Left kidney (tissue), 1 donor: ENCODE measurements at regions not wholly inside any gene's neighbourhood (a gene's known extent, or its start where the extent isn't known, plus 50 kb on each side); places are given as distances from the start of the nearest gene placed in this dataset.
A peak's percentile ranks its signal among the peaks of the same experiment; 100 is the strongest.
"Not testable (repeated sequence)": the region's sequence is repeated elsewhere in the genome, so short reads cannot be mapped to it uniquely, and the experiment has no call there.

Experiments used
- DNase-seq: peaks from one replicate; pipeline ENCODE4 v3.0.0-alpha.2; 2013

DNA sequence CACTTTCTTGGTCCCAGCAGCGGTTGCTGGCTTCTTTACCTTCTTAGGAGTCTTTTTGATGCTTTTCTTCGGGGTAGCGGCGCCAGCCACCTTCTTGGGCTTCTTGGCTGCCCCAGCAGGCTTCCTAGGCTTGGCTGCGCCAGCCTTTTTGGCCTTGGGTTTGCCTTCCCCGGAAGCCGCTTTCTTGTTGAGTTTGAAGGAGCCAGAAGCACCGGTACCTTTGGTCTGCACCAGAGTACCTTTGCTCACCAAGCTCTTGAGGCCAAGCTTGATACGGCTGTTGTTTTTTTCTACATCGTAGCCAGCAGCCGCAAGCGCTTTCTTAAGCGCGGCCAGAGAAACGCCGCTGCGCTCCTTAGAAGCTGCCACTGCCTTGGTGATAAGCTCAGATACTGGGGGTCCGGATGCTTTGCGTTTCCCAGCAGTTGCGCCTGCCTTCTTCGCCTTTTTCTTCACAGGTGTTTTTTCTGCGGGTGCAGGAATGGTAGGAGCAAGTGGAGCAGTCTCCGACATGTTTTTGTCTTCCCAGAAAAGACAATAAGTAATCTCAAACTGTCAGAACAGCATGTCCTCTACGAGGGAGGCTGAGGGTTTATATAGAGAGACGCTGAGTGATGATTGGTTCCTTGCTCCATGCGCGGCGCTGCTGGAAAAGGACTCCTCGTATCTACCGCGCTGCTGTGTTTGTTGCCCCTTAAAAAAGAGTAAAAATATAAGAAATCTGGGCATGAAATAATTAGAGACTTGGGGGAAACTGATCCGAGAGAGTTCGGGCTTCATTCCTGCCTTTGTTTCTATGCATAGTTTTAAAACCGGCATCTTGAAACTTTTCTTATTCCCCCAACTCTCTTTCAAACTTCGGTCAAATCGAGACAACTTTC, 130.3 kb upstream of the BTN3A2 start:
- DNase-seq = peak; percentile 97

DNA sequence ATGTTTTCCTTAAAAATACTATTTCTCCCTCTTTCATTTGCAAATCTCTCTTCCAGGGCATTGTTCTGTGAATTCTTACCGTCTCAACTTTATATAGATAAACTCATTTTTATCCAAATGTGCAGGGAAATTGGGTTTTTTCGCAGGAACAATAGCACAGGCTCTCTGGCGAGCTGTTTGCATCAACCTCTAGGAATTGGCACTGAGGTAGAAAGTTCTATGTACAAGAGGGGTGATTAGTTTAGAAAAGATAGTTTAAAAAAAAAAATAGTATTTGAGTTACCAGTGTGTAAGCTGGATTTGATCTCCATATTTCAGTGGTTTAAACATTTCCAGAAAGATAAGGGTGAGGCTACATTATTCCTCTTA, 129.7 kb upstream of the BTN3A2 start:
- no peak for DNase-seq

DNA sequence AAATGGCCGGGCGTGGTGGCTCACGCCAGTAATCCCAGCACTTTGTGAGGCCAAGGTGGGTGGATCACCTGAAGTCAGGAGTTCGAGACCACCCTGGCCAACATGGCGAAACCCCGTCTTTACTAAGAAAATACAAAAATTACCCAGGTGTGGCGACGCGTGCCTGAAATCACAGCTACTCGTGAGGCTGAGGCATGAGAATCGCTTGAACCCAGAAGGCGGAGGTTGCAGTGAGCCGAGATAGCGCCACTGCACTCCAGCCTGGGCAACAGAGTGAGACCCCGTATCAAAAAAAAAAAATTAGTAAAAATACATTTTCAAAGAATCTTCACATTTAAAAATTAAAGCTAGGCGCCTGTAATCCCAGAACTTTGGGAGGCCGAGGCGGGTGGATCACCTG, 125.6 kb upstream of the BTN3A2 start:
- DNase-seq = not testable (repeated sequence)

GRCh38 chr6:26240157-26241032, 124.6 kb upstream of the BTN3A2 start:
- peak; percentile 99 for DNase-seq

DNA sequence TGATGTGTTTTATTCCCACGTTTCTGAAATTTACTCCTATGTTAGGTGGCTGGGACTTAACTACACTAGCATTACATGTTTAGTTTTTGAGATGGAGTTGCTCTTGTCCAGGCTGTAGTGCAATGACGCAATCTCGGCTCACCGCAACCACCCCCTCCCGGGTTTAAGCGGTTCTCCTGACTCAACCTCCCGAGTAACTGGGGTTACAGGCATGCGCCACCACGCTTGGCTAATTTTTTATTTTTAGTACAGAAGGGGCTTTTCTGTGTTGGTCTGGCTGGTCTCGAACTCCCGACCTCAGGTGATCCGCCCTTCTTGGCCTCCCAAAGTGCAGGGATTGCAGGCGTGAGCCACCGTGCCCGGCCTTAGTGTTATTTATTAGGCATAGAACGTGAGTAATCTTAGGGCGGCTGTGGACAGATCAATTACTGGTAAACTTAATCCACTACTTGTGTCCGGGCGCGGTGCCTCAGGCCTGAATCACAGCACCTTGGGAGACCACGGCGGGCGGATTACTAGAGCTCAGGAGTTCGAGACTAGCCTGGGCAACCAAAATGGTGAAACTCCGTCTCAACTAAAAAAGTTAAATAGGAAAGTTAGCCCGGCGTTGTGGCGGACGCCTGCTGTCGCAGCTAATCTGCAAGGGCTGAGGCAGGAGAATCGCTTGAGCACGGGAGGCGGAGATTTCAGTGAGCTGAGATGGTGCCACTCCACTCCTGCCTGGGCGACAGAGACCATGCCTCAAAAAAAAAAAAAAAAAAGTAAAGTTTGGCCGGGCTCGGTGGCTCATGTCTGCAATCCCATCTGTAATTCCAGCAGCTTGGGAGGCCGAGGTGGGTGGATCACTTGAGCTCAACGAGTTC, 123.7 kb upstream of the BTN3A2 start:
- DNase-seq = peak; percentile 59

GRCh38 chr6:26243132-26243531, 121.9 kb upstream of the BTN3A2 start:
- DNase-seq = no peak

DNA sequence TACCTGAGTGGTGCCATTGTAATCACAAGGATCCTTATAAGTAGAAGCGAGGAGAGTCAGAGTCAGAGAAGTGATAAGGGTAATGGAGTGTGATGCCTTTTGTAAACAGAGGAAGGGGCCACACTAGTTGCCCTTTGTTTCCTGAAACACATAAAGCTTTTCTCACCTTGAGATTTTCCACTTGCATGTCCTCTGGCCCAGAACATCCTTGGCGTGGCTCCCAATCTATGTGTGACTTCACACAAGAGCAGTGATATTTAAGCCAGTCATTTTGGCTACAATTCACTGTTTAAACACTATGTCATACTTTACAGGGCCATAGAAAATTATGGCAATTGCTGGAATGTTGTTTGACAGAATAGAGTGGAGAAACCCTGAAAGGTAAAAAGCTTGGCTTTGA, 121.2 kb upstream of the BTN3A2 start:
- no peak for DNase-seq

DNA sequence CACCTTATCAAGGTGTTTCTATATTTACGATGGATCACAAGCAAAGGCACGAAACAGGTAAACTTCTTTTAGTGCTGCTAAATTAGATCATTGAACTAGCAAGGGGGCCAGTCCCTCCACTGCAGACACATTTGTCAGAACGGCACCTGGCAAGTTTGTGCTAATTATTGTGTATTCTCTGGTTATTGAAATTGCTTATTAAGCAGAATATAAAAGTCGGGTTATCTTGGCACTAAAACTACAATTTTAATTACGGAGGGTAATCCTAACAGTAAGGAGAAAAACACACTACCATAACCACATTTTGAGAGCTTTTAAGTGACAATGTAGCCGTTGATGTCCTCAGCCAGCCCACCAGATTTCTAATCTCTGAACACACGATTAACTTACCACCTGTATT, 118.9 kb upstream of the BTN3A2 start:
- DNase-seq = no peak

DNA sequence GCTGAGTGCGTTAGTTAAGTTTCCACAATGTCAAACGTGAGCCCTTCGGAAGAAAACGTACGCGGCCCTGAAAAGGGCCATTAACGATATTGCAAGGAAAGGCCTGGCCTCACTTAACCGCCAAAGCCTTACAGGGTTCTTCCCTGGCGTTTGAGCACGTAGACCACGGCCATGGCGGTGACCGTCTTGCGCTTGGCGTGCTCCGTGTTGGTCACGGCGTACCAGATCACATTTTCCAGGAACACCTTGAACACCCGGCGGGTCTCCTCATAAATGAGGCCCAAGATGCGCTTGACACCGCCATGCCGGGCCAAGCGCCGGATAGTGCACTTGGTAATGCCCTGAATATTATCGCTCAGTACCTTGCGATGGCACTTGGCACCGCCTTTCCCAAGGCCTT, 118.4 kb upstream of the BTN3A2 start:
- DNase-seq = no peak

- DNase-seq = no peak
These were observed 115.4 kb upstream of the BTN3A2 start for GRCh38 chr6:26249707-26249956.

DNA sequence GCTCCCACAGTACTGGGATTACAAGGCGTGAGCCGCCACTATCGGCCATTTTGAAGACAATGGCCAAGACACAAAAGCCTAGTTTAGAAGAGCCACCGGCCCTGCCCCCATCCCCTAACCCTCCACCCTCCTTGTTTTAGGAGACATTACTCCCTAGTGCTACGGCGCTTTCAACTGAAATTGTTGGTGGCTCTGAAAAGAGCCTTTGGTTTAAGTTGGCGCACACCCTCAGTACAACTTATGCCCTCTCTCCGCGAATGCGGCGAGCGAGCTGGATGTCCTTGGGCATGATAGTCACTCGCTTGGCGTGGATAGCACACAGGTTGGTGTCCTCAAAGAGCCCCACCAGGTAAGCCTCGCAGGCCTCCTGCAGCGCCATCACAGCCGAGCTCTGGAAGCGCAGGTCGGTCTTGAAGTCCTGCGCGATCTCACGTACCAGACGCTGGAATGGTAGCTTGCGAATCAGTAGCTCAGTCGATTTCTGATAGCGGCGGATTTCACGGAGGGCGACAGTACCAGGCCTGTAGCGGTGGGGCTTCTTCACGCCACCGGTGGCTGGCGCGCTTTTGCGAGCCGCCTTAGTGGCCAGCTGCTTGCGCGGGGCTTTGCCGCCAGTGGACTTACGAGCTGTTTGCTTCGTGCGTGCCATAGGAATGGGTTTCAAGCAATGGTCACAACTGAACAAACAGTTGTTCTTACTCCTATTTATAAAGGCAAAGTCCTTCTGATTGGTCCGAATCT, 114.9 kb upstream of the BTN3A2 start:
- peak; percentile 79 for DNase-seq

- DNase-seq = peak; percentile 79
These were observed 114.3 kb upstream of the BTN3A2 start for GRCh38 chr6:26250698-26251044.

DNA sequence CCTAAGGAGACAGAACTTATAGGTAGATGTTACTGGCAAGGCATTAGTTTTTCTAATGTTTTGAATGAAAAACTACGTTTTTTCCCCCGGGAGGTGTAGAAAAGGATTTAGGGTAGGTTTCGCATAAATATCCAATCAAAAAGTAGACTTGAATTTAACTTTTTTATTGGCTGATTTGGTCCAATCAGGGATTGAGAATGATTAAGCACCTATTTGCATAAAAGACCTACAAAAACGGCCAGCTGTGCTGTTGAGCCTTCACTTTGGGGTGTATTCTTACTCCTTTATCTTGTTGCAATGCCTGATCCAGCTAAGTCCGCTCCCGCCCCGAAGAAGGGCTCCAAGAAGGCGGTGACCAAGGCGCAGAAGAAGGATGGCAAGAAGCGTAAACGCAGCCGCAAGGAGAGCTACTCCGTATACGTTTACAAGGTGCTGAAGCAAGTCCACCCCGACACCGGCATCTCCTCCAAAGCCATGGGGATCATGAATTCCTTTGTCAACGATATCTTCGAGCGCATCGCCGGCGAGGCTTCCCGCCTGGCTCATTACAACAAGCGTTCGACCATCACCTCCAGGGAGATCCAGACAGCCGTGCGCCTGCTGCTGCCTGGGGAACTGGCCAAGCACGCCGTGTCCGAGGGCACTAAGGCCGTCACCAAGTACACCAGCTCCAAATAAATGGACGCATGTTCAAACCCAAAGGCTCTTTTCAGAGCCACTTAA, 113.5 kb upstream of the BTN3A2 start:
- DNase-seq = peak; percentile 92

GRCh38 chr6:26252077-26252472, 112.9 kb upstream of the BTN3A2 start:
- DNase-seq = no peak

GRCh38 chr6:26254724-26255123, 110.3 kb upstream of the BTN3A2 start:
- DNase-seq = no peak

- DNase-seq = no peak
These were observed 107.7 kb upstream of the BTN3A2 start for GRCh38 chr6:26257272-26257671.

GRCh38 chr6:26258212-26258977, 106.6 kb upstream of the BTN3A2 start:
- no peak for DNase-seq

DNA sequence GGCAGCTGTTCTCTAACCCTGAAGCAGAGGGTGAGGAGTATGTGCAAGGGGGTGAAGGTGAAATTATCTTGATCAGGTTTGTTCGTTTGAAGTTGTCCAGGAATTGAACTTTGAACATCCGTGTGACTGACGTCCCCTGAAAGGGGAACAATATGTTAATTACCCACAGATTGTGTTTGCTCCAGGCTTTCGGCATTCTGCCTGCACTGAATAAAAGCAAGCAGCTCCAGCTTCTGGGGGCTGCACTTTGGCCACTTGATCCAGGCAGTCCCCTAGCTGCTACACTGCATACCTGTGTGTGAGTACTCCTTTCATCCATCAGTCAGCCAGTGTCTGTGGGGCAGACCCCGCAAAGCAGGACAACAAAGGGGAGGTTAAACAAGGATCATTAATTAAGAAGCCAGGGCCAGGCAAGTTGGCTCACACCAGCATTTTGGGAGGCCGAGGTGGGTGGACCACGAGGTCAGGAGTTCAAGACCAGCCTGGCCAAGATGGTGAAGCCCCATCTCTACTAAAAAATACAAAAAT, 104.8 kb upstream of the BTN3A2 start:
- DNase-seq = no peak

DNA sequence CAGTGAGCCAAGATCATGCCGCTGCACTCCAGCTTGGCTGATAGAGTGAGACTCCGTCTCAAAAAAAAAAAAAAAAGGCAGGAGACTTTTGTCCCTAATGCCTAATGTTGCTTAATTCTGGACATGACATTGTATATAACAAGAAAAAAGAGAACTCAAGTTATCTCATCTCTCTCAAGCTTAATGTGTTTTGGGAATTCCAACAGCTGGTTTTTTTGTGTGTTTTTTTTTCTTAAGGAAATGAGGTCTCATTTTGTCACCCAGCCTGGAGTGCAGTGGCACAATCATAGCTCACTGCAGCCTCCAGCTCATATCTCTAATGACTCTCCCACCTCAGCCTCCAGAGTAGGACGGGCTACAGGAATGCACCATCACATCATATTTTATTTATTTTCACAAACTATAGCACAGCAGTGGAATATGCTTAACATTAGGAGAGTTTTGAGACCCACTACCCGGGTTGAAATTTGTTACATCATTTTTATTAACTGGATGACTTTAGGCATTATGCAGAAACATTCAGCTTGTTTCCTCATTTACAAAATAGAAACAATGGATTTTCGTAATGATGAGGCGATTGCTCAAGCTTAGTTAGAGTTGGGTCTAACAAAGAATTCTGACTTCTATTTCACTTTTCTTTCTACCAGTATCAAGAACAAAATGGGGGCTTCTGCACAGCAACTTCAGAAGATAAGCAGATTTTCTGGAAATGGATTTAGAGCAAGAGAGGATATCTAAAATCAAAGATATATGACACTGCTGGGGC, 104.1 kb upstream of the BTN3A2 start:
- DNase-seq = no peak
